Glomerular visceral epithelial cell (primary cell): ENCODE measurements at regions not wholly inside any gene's neighbourhood (a gene's known extent, or its start where the extent isn't known, plus 50 kb on each side); places are given as distances from the start of the nearest gene placed in this dataset.

Experiments used
- DNase-seq: peaks from one replicate; pipeline ENCODE4 v3.0.0-alpha.2; 2016; ENCODE audit errors: extremely low spot score

GRCh38 chr17:34130544-34130943 lies 124.5 kb upstream of the CCL2 start:
- DNase-seq, result no peak

GRCh38 chr17:34131386-34131785 lies 123.7 kb upstream of the CCL2 start:
- no peak for DNase-seq

GRCh38 chr17:34133350-34133749 lies 121.7 kb upstream of the CCL2 start:
- no peak for DNase-seq

- DNase-seq, result no peak
Observed at GRCh38 chr17:34135841-34136240, 119.2 kb upstream of the CCL2 start.

- DNase-seq, result no peak
Observed at GRCh38 chr17:34140006-34140405, 115.1 kb upstream of the CCL2 start.

DNA sequence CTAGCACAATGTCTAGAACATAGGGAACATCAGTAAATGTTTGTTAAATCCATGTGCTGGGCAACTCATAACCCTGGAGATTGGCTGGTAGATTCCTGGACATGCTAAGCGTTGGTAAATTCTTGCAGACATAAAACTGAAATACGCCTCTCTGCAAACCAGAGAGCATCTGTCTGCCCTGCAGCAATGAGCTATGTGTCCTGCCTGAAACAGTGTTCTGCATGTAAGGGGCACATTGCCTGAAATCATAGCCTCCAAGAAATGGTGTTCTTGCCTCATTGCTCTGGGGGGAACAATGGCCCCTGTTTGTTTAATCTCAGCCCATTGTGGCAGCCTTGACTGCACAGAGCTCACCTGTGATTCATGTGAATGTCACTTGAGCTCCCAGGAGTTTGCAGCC lies 113.5 kb upstream of the CCL2 start:
- no peak for DNase-seq

GRCh38 chr17:34143430-34143829 lies 111.7 kb upstream of the CCL2 start:
- DNase-seq, result no peak

- peak; percentile 28 for DNase-seq
Observed at GRCh38 chr17:34146440-34147043, 108.5 kb upstream of the CCL2 start.

GRCh38 chr17:34151102-34151501 lies 104.0 kb upstream of the CCL2 start:
- no peak for DNase-seq

DNA sequence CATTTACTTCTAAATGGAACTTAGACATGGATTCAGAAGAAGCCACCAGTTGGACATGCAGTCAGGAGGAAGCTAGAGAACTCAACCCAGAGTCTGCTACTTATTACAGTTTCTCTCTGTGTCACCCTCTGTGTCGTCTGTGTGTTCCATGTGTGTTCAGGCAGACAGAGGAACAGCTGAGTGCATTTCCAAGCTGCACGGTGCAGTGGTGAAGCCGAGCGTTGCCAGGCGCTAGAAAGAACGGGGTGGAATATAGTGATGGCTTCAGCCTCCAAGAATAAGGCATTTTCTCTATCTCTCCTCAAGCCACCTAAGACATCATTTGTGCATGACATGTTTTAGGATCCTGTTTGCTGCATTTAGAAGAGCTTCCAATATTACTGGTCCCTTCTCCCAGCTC lies 101.1 kb upstream of the CCL2 start:
- no peak for DNase-seq

- DNase-seq, result no peak
Observed at GRCh38 chr17:34154961-34155730, 99.9 kb upstream of the CCL2 start.

DNA sequence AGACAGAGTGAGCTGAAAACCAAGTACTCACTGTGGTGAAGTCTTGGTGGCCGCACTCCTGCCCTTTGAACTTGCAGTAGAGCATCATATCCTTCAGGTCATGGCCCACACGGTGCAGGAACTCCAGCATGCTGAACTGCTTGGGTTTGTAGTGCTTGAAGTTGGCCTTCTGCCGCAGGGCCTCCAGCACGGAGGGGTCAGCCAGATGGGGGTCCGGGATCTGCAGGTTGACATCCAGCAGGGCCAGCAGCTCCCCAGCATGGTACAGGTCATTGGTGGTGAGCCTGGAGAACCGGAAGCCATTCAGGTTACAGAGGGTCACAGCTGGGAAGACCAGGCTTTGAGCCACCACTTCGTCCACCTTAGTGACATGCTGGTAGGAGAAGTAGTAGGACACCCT lies 99.1 kb upstream of the CCL2 start:
- DNase-seq, result no peak

- DNase-seq, result no peak
Observed at GRCh38 chr17:34156401-34156740, 98.7 kb upstream of the CCL2 start.

GRCh38 chr17:34156741-34157589 lies 98.1 kb upstream of the CCL2 start:
- no peak for DNase-seq

DNA sequence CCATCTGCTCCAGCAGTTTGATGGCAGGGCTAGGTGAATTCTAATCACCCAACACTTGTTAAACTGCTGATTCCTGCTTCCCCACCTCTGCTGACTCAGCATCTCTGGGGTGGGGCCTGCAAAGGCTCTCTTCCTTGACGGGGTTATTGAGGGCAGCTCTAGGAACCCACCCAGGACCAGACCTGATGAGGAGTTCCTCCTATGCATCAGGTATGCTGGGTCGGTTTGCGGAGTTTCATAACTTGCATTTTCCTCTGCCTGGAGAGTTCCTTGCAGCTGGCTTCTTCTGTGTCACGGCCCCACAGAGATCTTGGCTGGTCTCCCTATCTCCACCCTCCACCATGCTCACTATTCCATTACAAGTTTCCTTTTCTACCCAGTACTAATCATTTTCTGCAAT lies 93.4 kb upstream of the CCL2 start:
- no peak for DNase-seq

- no peak for DNase-seq
Observed at GRCh38 chr17:34163123-34163522, 92.0 kb upstream of the CCL2 start.

GRCh38 chr17:34163646-34164045 lies 91.4 kb upstream of the CCL2 start:
- no peak for DNase-seq

- no peak for DNase-seq
Observed at GRCh38 chr17:34164837-34165236, 90.2 kb upstream of the CCL2 start.

- no peak for DNase-seq
Observed at GRCh38 chr17:34166352-34166751, 88.7 kb upstream of the CCL2 start.

DNA sequence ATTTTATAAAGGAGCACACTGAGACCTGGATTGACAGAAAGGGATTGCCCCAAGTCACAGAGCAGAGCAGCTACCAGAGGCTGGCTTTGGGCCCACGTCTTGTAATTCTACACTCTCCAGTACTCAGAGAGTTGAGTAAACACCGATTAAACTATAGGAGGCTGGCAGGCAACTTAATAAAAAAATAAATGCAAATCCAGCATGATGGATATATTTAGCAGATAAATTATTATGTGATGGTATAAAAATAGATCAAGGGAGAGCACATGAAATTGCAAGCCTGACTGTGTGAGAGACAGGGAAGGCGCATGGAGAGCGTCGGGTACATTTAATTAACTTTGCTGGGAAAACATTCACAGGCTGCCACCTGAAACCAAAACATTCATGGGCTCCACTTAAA lies 87.7 kb upstream of the CCL2 start:
- DNase-seq, result no peak

DNA sequence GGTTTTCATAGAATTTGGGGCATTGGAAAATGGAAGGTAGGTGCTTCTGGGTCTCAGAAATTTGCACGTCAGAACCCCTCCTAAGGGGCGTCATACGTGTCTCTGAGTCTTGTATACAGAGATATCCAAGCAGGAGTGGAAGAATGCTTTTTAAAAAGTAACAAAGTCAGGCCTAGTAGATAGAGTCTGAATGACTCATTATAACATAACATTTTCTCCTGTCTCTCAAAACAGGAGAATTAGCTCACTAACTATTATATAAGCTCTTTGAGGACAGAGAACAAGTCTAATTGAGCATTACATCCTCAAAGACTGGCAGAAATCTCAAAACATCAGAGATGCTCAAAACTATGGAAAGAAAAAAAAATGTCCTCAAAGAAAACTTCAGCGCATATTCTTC lies 86.1 kb upstream of the CCL2 start:
- DNase-seq, result no peak

DNA sequence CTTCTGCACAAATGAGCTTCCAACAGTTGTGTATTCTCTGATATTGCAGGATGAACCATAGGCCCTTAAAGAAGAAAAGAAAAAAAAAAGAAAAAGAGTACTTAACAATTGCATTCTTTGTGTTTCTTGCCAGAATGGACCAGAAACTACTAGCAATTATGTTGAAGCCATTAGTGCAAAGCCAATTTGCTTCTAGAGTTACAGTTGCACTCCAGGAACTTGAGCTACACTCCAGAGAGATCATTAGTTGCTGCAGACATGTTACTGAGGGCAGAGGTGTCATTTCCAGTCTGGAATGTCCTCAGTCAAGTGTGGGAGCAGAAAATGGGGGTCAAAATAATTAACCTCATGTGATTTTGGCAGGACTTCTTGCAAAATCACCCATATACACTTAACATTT lies 85.6 kb upstream of the CCL2 start:
- DNase-seq, result no peak

GRCh38 chr17:34171245-34171818 lies 83.8 kb upstream of the CCL2 start:
- DNase-seq, result peak; percentile 38
